ENCODE measurements at regions not wholly inside any gene's neighbourhood (a gene's known extent, or its start where the extent isn't known, plus 50 kb on each side); places are given as distances from the start of the nearest gene placed in this dataset.

DNA sequence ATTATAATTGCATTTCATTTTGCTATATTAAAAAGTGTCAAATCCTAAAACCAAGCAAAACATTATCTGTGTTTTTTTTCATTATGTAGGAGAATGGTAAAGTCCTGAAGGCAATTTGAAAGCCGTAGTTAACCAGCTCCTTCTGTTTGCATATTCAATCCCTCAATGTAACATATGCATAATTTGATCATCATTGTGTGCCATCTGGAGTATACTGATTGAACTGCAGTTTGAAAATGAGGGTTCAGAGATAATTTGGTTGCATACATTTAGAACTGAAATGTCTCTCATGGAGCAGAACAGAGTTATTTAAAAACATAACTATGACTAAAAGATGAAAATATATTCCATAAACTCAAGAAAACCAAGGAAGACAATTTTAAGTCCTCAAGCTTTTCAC, 518.6 kb downstream of the GBE1 start:
- BruUV-seq (replicated peaks), result no TSS peak
- no peak overlapping the region for H3K4me2 ChIP-seq (ENCODE audit: low read length)
- no peaks in the 10 kb centered on the region for H3K9me2 ChIP-seq (ENCODE audit: insufficient read depth, low read length)
- CTCF ChIA-PET (ENCODE audit: unreplicated experiment), result no interaction called here
- POLR2A ChIA-PET, result no interaction called here
- peak; percentile 1 for DNase-seq (ENCODE audit: low spot score)
- TF ChIP-seq, protein P1, sequence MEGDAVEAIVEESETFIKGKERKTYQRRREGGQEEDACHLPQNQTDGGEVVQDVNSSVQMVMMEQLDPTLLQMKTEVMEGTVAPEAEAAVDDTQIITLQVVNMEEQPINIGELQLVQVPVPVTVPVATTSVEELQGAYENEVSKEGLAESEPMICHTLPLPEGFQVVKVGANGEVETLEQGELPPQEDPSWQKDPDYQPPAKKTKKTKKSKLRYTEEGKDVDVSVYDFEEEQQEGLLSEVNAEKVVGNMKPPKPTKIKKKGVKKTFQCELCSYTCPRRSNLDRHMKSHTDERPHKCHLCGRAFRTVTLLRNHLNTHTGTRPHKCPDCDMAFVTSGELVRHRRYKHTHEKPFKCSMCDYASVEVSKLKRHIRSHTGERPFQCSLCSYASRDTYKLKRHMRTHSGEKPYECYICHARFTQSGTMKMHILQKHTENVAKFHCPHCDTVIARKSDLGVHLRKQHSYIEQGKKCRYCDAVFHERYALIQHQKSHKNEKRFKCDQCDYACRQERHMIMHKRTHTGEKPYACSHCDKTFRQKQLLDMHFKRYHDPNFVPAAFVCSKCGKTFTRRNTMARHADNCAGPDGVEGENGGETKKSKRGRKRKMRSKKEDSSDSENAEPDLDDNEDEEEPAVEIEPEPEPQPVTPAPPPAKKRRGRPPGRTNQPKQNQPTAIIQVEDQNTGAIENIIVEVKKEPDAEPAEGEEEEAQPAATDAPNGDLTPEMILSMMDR (conservative IDR thresholded peaks at IDR 0.05; ENCODE audit: low read length), result peak; percentile 56
- no peak for TF ChIP-seq EZH2phosphoT487 (IDR thresholded peaks at IDR 0.05; ENCODE audit: borderline replicate concordance, low read depth, low read length)
- no peak overlapping the region for H2AFZ ChIP-seq (ENCODE audit: low read length)
- H3K27ac ChIP-seq (ENCODE audit: low read depth, low read length, poor library complexity, severe bottlenecking), result no peak overlapping the region
- H4K20me1 ChIP-seq (ENCODE audit: insufficient read depth, low read length), result no peaks in the 10 kb centered on the region
- no peaks in the 10 kb centered on the region for H3K4me1 ChIP-seq (ENCODE audit: insufficient read depth, low read length, poor library complexity, severe bottlenecking)
- H3K79me2 ChIP-seq (ENCODE audit: insufficient read depth, low read depth, low read length), result no peaks in the 10 kb centered on the region
- intact Hi-C loops (cut with micrococcal nuclease; ENCODE audit: unreplicated experiment), result no loop called here
- H3K9me3 ChIP-seq (ENCODE audit: low read length), result no peaks in the 10 kb centered on the region
- no peak overlapping the region for H3K4me3 ChIP-seq (ENCODE audit: low read depth, low read length, poor library complexity, severe bottlenecking)
- no peaks in the 10 kb centered on the region for H3K36me3 ChIP-seq (ENCODE audit: insufficient read depth, low read length)

DNA sequence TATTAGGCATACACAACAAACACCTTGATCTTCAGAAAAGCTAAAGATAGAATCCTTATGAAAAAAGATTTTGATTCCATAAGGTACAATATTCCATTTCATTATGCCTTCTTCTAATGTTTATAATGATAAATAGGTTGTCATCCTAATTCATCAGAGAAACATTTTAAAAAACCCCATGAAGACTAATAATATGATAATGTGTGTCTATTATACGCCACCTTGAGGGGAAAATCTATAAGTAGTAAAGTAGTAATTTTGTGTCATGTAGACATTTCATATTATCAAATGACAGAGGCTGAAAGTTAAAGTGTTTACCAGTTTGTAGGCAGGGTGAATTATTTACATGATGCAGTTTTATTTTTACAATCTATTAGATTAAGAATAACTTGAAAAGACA, 524.3 kb downstream of the GBE1 start:
- Histone ChIP-seq H3K79me2 (ENCODE audit: insufficient read depth, low read depth, low read length) (no peaks in the 10 kb centered on the region), H4K20me1 (ENCODE audit: insufficient read depth, low read length) (no peaks in the 10 kb centered on the region), H3K9me3 (ENCODE audit: low read length) (no peaks in the 10 kb centered on the region), H3K36me3 (ENCODE audit: insufficient read depth, low read length) (no peaks in the 10 kb centered on the region), H3K4me2 (ENCODE audit: low read length) (no peak overlapping the region), H2AFZ (ENCODE audit: low read length) (no peak overlapping the region), H3K4me1 (ENCODE audit: insufficient read depth, low read length, poor library complexity, severe bottlenecking) (no peaks in the 10 kb centered on the region), H3K4me3 (ENCODE audit: low read depth, low read length, poor library complexity, severe bottlenecking) (no peak overlapping the region), H3K27ac (ENCODE audit: low read depth, low read length, poor library complexity, severe bottlenecking) (no peak overlapping the region), H3K9me2 (ENCODE audit: insufficient read depth, low read length) (no peaks in the 10 kb centered on the region)
- DNase-seq (ENCODE audit: low spot score), result no peak
- BruUV-seq (replicated peaks), result no TSS peak
- ChIA-PET CTCF (ENCODE audit: unreplicated experiment) (no interaction called here), POLR2A (no interaction called here)
- intact Hi-C loops (cut with micrococcal nuclease; ENCODE audit: unreplicated experiment), result no loop called here
- TF ChIP-seq EZH2phosphoT487 (IDR thresholded peaks at IDR 0.05; ENCODE audit: borderline replicate concordance, low read depth, low read length), result no peak
- TF ChIP-seq, protein P1 (conservative IDR thresholded peaks at IDR 0.05; ENCODE audit: low read length), result 0 out of 2 replicates have a peak, but pooled peaks have one; percentile 24

DNA sequence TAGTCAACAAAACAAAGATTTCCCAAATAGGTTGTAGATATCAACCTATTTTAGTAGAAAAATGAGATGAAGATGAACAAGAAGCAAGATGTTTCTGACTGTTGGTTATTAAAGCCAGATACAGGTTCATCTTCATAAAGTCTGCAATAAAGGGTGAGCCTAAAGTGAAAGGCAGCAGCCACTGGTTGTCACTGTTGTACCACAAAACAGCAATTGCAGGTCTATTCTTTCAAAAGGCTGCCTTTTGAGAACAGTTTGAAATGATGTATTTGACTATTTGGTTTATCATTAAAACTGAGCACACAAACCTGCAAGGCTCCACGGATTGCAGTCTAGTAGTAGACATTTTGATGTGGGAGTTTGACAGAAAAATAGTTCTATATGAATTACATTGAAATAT, 543.4 kb downstream of the GBE1 start:
- H3K4me1 ChIP-seq (ENCODE audit: insufficient read depth, low read length, poor library complexity, severe bottlenecking), result no peaks in the 10 kb centered on the region
- H3K9me2 ChIP-seq (ENCODE audit: insufficient read depth, low read length), result no peaks in the 10 kb centered on the region
- no peak for DNase-seq (ENCODE audit: low spot score)
- intact Hi-C loops (cut with micrococcal nuclease; ENCODE audit: unreplicated experiment), result no loop called here
- H2AFZ ChIP-seq (ENCODE audit: low read length), result no peak overlapping the region
- ChIA-PET POLR2A (no interaction called here), CTCF (ENCODE audit: unreplicated experiment) (no interaction called here)
- no peaks in the 10 kb centered on the region for H3K9me3 ChIP-seq (ENCODE audit: low read length)
- BruUV-seq (replicated peaks), result no TSS peak
- TF ChIP-seq EZH2phosphoT487 (IDR thresholded peaks at IDR 0.05; ENCODE audit: borderline replicate concordance, low read depth, low read length), result no peak
- TF ChIP-seq, protein P1 (conservative IDR thresholded peaks at IDR 0.05; ENCODE audit: low read length), result 0 out of 2 replicates have a peak, but pooled peaks have one; percentile 19
- no peaks in the 10 kb centered on the region for H4K20me1 ChIP-seq (ENCODE audit: insufficient read depth, low read length)
- H3K27ac ChIP-seq (ENCODE audit: low read depth, low read length, poor library complexity, severe bottlenecking), result no peak overlapping the region
- no peak overlapping the region for H3K4me2 ChIP-seq (ENCODE audit: low read length)
- no peaks in the 10 kb centered on the region for H3K36me3 ChIP-seq (ENCODE audit: insufficient read depth, low read length)
- no peak overlapping the region for H3K4me3 ChIP-seq (ENCODE audit: low read depth, low read length, poor library complexity, severe bottlenecking)
- H3K79me2 ChIP-seq (ENCODE audit: insufficient read depth, low read depth, low read length), result no peaks in the 10 kb centered on the region
